BJ (cell line): ENCODE measurements at regions not wholly inside any gene's neighbourhood (a gene's known extent, or its start where the extent isn't known, plus 50 kb on each side); places are given as distances from the start of the nearest gene placed in this dataset.
"Not testable (repeated sequence)": the region's sequence is repeated elsewhere in the genome, so short reads cannot be mapped to it uniquely, and the experiment has no call there.

Experiments
- CTCF ChIA-PET: fragments of 350-600 bp; formaldehyde crosslinking; extraction: SDS; loops from one replicate; lab custom pipeline; 2021; ENCODE audit warnings: antibody characterized with exemption, inconsistent platforms; lab: Yijun Ruan, JAX
- POLR2A ChIA-PET: fragments of 300-600 bp; sonication (Branson Sonifier 250); formaldehyde crosslinking; extraction: SDS; loops from one replicate; lab custom pipeline; 2021; ENCODE audit warnings: antibody characterized with exemption; lab: Charles Lee
- DNase-seq: peaks from one replicate; pipeline ENCODE4 v3.0.0-alpha.2; 2011; ENCODE audit warnings: low read depth
- H3K27me3 ChIP-seq: 2 replicates; pipeline ENCODE4 v1.6.0; 2011; ENCODE audit warnings: low read length; ENCODE audit not compliant: control insufficient read depth, insufficient read depth
- H3K36me3 ChIP-seq: 2 replicates; pipeline ENCODE4 v1.5.1; 2011; ENCODE audit warnings: low read length; ENCODE audit not compliant: control insufficient read depth, insufficient read depth
- H3K4me3 ChIP-seq: 2 replicates; pipeline ENCODE4 v1.5.1; 2011; ENCODE audit warnings: low read depth, mild to moderate bottlenecking, control low read depth, low read length
- CTCF ChIP-seq: IDR thresholded peaks from 2 replicates; pipeline ENCODE4 v1.5.1; 2011; ENCODE audit warnings: low read depth, mild to moderate bottlenecking, control low read depth, inconsistent platforms, low read length, moderate library complexity; ENCODE audit not compliant: insufficient read depth

GRCh38 chrY:8004196-8004595 lies 1092.6 kb upstream of the AMELY start:
- Histone ChIP-seq H3K27me3 (no peaks in the 10 kb centered on the region), H3K4me3 (no peak overlapping the region), H3K36me3 (no peaks in the 10 kb centered on the region)
- DNase-seq = no peak
- ChIA-PET POLR2A (no interaction called here), CTCF (no interaction called here)
- no peak for TF ChIP-seq CTCF

GRCh38 chrY:7996726-7997125 lies 1085.2 kb upstream of the AMELY start:
- no peaks in the 10 kb centered on the region for H3K36me3 ChIP-seq
- no peak overlapping the region for H3K4me3 ChIP-seq
- H3K27me3 ChIP-seq = no peaks in the 10 kb centered on the region
- TF ChIP-seq CTCF = no peak
- ChIA-PET CTCF (no interaction called here), POLR2A (no interaction called here)
- DNase-seq = no peak

DNA sequence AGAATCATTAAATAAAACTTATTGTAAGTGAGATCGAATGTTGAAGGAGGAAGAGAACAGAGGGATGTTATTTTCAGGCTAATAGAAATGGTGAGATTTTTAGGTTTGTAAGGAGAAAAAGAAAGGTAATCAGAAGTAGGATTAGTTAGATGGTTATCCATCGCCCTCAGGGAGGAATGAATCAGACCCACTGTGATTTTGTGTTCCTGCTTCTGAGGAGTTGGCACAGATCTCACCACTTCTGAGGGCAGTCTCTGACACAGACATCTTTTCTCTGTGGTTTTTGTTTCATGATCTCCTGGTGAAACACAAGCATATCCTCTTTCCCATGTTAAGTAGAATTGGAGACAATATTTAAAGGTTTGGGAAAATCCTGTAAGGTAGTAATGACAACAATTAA lies 1083.2 kb upstream of the AMELY start:
- H3K36me3 ChIP-seq, POLR2A ChIA-PET, CTCF ChIA-PET, H3K4me3 ChIP-seq, H3K27me3 ChIP-seq, DNase-seq: not testable (repeated sequence)

DNA sequence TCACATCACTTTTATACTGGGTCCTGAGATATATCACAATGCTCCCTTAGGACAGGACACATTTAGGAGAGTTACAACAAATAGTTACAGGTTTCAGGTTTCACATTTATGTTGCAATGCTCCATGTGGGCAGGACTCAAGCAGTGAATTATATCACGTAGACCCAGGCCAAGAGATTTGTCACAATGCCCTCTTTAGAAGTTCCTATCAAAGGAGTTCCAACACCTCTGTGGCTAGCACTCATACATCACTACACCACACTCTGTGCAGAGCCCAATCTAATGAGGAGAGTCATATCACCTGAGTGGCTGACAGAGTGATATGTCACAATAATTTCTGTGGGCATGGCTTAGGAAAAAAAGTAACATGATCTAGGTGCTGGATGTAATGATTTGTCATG lies 1068.2 kb upstream of the AMELY start:
- POLR2A ChIA-PET = no interaction called here
- H3K27me3 ChIP-seq = no peaks in the 10 kb centered on the region
- no peak for TF ChIP-seq CTCF
- no peaks in the 10 kb centered on the region for H3K36me3 ChIP-seq
- no peak overlapping the region for H3K4me3 ChIP-seq
- CTCF ChIA-PET = no interaction called here
- no peak for DNase-seq

DNA sequence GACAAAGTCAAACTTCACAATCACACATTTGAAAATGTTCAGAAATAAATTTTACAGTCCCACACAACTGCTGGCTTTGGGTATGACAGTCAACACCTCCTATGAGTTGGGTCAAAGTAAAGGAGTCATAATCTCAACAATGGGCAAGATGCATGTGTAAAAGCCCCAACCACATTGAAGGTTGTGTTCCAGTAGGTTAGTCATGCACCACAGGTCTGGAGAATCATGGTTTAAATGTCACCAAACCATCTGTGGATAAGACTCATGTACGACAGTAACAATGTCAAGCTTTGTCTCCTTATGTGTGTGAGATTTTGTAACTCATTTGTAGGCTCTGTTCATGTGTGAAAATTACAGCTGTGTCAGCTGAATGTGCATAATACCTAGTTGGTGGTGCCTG lies 1065.7 kb upstream of the AMELY start:
- no peak for DNase-seq
- H3K36me3 ChIP-seq = no peaks in the 10 kb centered on the region
- ChIA-PET POLR2A (no interaction called here), CTCF (no interaction called here)
- H3K4me3 ChIP-seq = no peak overlapping the region
- TF ChIP-seq CTCF = no peak
- H3K27me3 ChIP-seq = no peaks in the 10 kb centered on the region

- Histone ChIP-seq H3K27me3 (no peaks in the 10 kb centered on the region), H3K36me3 (no peaks in the 10 kb centered on the region), H3K4me3 (no peak overlapping the region)
- ChIA-PET POLR2A (no interaction called here), CTCF (no interaction called here)
- no peak for TF ChIP-seq CTCF
- DNase-seq = no peak
These were observed 1056.7 kb upstream of the AMELY start for GRCh38 chrY:7968293-7968692.
